OCI-LY7 (cell line): ENCODE measurements at regions not wholly inside any gene's neighbourhood (a gene's known extent, or its start where the extent isn't known, plus 50 kb on each side); places are given as distances from the start of the nearest gene placed in this dataset.

Source experiments
- BruUV-seq: library from RNA; stranded (reverse); fragments of 400-500 nt; replicated peaks from 2 replicates; lab custom pipeline; 2021; lab: Mats Ljungman, UMichigan
- CTCF ChIA-PET: fragments of 300-600 bp; sonication (Branson Sonifier 250); formaldehyde crosslinking; loops from one replicate; lab custom pipeline; 2022; ENCODE audit warnings: antibody characterized with exemption; ENCODE audit not compliant: unreplicated experiment; lab: Charles Lee
- POLR2A ChIA-PET: fragments of 300-600 bp; sonication (Branson Sonifier 250); formaldehyde crosslinking; loops from one replicate; lab custom pipeline; 2022; ENCODE audit warnings: antibody characterized with exemption; lab: Charles Lee
- DNase-seq: peaks from one replicate; pipeline ENCODE4 v3.0.0-alpha.2; 2015; ENCODE audit warnings: low spot score
- H2AFZ ChIP-seq: fragments of 200-600 bp; sonication (generic), shearing (Covaris generic); 2 replicates; pipeline ENCODE4 v1.6.1; 2014; ENCODE audit warnings: mild to moderate bottlenecking, antibody characterized with exemption, low read length, moderate library complexity
- H3K27ac ChIP-seq: fragments of 200-600 bp; sonication (generic); 2 replicates; pipeline ENCODE4 v1.5.1; 2014; ENCODE audit warnings: mixed run types, low read depth, mild to moderate bottlenecking, moderate library complexity, low read length, inconsistent platforms; ENCODE audit not compliant: poor library complexity, severe bottlenecking
- H3K36me3 ChIP-seq: fragments of 200-600 bp; sonication (generic); 2 replicates; pipeline ENCODE4 v1.6.1; 2014; ENCODE audit warnings: mild to moderate bottlenecking, antibody characterized with exemption, low read length, moderate library complexity, mixed read lengths; ENCODE audit not compliant: insufficient read depth
- H3K4me1 ChIP-seq: fragments of 200-600 bp; sonication (generic); 2 replicates; pipeline ENCODE4 v1.5.1; 2014; ENCODE audit warnings: mild to moderate bottlenecking, low read length; ENCODE audit not compliant: insufficient read depth, poor library complexity, severe bottlenecking
- H3K4me2 ChIP-seq: fragments of 200-600 bp; sonication (generic); 2 replicates; pipeline ENCODE4 v1.6.1; 2014; ENCODE audit warnings: mild to moderate bottlenecking, low read length
- H3K4me3 ChIP-seq: fragments of 200-600 bp; sonication (generic); 2 replicates; pipeline ENCODE4 v1.5.1; 2014; ENCODE audit warnings: mild to moderate bottlenecking, low read depth, low read length; ENCODE audit not compliant: poor library complexity, severe bottlenecking
- H3K79me2 ChIP-seq: fragments of 200-600 bp; sonication (generic); 2 replicates; pipeline ENCODE4 v1.6.1; 2016; ENCODE audit warnings: low read depth, mild to moderate bottlenecking, low read length, moderate library complexity, mixed read lengths; ENCODE audit not compliant: insufficient read depth
- H3K9me2 ChIP-seq: fragments of 200-600 bp; sonication (generic); 2 replicates; pipeline ENCODE4 v1.6.1; 2016; ENCODE audit warnings: mild to moderate bottlenecking, low read length, mixed read lengths; ENCODE audit not compliant: insufficient read depth
- H3K9me3 ChIP-seq: fragments of 200-600 bp; sonication (generic); 2 replicates; pipeline ENCODE4 v1.6.1; 2014; ENCODE audit warnings: mild to moderate bottlenecking, mixed run types, low read length, mixed read lengths
- H4K20me1 ChIP-seq: fragments of 200-600 bp; sonication (generic); 2 replicates; pipeline ENCODE4 v1.6.1; 2014; ENCODE audit warnings: mild to moderate bottlenecking, antibody characterized with exemption, low read length, moderate library complexity, mixed read lengths; ENCODE audit not compliant: insufficient read depth
- EZH2phosphoT487 ChIP-seq: fragments of 200-600 bp; sonication (generic); IDR thresholded peaks from 2 replicates; pipeline ENCODE4 v1.6.1; 2018; ENCODE audit warnings: low read depth, borderline replicate concordance, mild to moderate bottlenecking, mixed run types, antibody characterized with exemption, low read length, moderate library complexity, mixed read lengths
- intact Hi-C: fragments of 100-400 bp; cut with micrococcal nuclease; formaldehyde crosslinking; loops from one replicate; pipeline ENCODE4 v1.10.0; 2022; ENCODE audit not compliant: unreplicated experiment
- TF ChIP-seq, protein P1 (sequence below): fragments of 200-600 bp; sonication (generic); conservative IDR thresholded peaks from 2 replicates; pipeline ENCODE4 v1.5.1; 2014; ENCODE audit warnings: mild to moderate bottlenecking, antibody characterized with exemption, low read length, moderate library complexity, mixed read lengths

DNA sequence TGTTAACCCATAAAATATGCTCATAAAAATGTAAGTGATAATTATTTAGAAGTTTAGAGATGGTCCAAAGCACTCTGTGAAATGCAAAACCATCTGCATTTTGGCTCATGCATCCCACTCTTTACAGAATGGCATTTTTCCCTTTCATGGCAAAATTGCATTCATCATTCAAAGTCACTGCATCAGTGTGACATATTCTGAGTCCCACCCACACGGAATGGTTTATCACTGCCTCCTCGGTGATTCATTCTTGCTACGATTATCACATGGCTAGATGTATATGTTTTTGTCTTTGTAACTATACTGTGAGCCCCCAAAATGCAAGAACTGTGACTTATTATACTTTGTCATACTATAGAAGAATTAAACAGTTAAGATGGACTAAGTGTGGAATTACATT lies 293.0 kb downstream of the LRATD1 start:
- Histone ChIP-seq H2AFZ (no peak overlapping the region), H4K20me1 (no peaks in the 10 kb centered on the region), H3K4me1 (no peaks in the 10 kb centered on the region), H3K79me2 (no peaks in the 10 kb centered on the region), H3K9me2 (no peaks in the 10 kb centered on the region), H3K4me2 (no peak overlapping the region), H3K9me3 (no peaks in the 10 kb centered on the region), H3K27ac (no peak overlapping the region), H3K4me3 (no peak overlapping the region), H3K36me3 (no peaks in the 10 kb centered on the region)
- TF ChIP-seq, protein P1, sequence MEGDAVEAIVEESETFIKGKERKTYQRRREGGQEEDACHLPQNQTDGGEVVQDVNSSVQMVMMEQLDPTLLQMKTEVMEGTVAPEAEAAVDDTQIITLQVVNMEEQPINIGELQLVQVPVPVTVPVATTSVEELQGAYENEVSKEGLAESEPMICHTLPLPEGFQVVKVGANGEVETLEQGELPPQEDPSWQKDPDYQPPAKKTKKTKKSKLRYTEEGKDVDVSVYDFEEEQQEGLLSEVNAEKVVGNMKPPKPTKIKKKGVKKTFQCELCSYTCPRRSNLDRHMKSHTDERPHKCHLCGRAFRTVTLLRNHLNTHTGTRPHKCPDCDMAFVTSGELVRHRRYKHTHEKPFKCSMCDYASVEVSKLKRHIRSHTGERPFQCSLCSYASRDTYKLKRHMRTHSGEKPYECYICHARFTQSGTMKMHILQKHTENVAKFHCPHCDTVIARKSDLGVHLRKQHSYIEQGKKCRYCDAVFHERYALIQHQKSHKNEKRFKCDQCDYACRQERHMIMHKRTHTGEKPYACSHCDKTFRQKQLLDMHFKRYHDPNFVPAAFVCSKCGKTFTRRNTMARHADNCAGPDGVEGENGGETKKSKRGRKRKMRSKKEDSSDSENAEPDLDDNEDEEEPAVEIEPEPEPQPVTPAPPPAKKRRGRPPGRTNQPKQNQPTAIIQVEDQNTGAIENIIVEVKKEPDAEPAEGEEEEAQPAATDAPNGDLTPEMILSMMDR, result no peak
- TF ChIP-seq EZH2phosphoT487, result no peak
- no peak for DNase-seq
- POLR2A ChIA-PET, result no interaction called here
- no TSS peak for BruUV-seq
- intact Hi-C loops, result no loop called here
- CTCF ChIA-PET, result no interaction called here

DNA sequence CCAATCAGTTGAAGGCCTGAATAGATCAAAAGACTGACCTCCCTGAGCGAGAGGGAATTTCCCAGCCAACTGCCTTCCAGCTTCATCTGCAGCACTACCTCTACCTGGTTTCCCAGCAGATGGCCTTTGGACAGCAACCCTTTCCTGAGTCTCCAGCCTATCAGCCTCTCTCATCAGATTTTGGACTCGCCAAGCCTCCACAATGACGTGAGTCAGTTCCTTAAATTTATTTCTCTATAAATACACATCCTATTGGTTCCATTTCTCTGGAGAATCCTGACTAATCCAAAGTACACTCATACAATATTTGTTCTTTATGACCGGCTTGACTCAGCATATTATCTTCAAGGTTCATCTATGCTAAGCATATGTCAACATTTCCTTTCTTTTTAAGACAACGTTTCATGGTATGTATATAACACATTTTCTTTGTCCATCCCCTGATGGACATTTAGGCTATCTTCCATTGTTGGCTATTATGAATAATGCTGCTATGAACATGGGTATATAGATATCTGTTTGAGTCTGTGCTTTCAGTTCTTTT lies 294.6 kb downstream of the LRATD1 start:
- Histone ChIP-seq H3K9me3 (no peaks in the 10 kb centered on the region), H3K4me3 (no peak overlapping the region), H3K9me2 (no peaks in the 10 kb centered on the region), H3K4me1 (no peaks in the 10 kb centered on the region), H2AFZ (no peak overlapping the region), H3K27ac (no peak overlapping the region), H3K4me2 (no peak overlapping the region), H3K36me3 (no peaks in the 10 kb centered on the region), H4K20me1 (no peaks in the 10 kb centered on the region), H3K79me2 (no peaks in the 10 kb centered on the region)
- no peak for TF ChIP-seq EZH2phosphoT487
- TF ChIP-seq, protein P1, result no peak
- ChIA-PET POLR2A (no interaction called here), CTCF (no interaction called here)
- DNase-seq, result no peak
- BruUV-seq, result no TSS peak
- intact Hi-C loops, result no loop called here

DNA sequence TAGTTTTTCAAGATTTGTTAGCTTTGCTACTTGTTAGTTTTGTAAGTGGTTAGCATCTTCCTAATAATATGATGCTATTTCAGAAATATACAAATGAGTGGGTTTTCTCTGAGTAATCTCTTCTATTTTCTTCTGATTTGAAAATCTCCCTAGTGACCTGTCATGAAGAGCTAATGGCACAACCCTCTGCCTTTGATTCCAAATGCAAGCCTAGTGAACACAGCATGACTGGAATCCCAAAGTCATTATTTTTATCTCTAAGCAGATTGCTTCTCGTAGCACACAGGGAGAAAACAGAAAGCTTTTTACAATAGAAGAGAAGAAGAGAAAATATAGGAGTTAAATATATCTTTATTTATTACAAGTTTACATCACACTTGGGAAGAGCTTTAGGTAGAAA lies 295.5 kb downstream of the LRATD1 start:
- Histone ChIP-seq H3K4me2 (no peak overlapping the region), H3K9me3 (no peaks in the 10 kb centered on the region), H3K79me2 (no peaks in the 10 kb centered on the region), H3K27ac (no peak overlapping the region), H3K4me1 (no peaks in the 10 kb centered on the region), H3K9me2 (no peaks in the 10 kb centered on the region), H3K36me3 (no peaks in the 10 kb centered on the region), H2AFZ (no peak overlapping the region), H3K4me3 (no peak overlapping the region), H4K20me1 (no peaks in the 10 kb centered on the region)
- intact Hi-C loops, result no loop called here
- BruUV-seq, result no TSS peak
- CTCF ChIA-PET, result no interaction called here
- TF ChIP-seq, protein P1, result no peak
- TF ChIP-seq EZH2phosphoT487, result no peak
- POLR2A ChIA-PET, result interaction anchor here (0.9 kb wide), 1 partner anchor 10 kb away, joined by 3 read pairs; no protein-coding TSS in a partner anchor
- no peak for DNase-seq
